Hepatocyte (in vitro differentiated cells): ENCODE measurements at regions not wholly inside any gene's neighbourhood (a gene's known extent, or its start where the extent isn't known, plus 50 kb on each side); places are given as distances from the start of the nearest gene placed in this dataset.

Experiments
- DNase-seq: peaks from one replicate; pipeline ENCODE4 v3.0.0-alpha.2; 2016; ENCODE audit warnings: low spot score
- H2AFZ ChIP-seq: fragments of 200-600 bp; sonication (generic); 2 replicates; pipeline ENCODE4 v1.6.0; 2016; ENCODE audit warnings: antibody characterized with exemption, mild to moderate bottlenecking
- H3K27ac ChIP-seq: fragments of 200-600 bp; sonication (generic); 2 replicates; pipeline ENCODE4 v1.5.1; 2016; ENCODE audit warnings: mild to moderate bottlenecking
- H3K27me3 ChIP-seq: fragments of 200-600 bp; sonication (generic); 2 replicates; pipeline ENCODE4 v1.6.1; 2016
- H3K36me3 ChIP-seq: fragments of 200-600 bp; sonication (generic); replicated peaks from 2 replicates; pipeline ENCODE4 v1.5.1; 2016; ENCODE audit warnings: low read depth; ENCODE audit not compliant: insufficient read depth
- H3K4me1 ChIP-seq: fragments of 200-600 bp; sonication (generic); 2 replicates; pipeline ENCODE4 v1.5.1; 2016; ENCODE audit warnings: mild to moderate bottlenecking, moderate library complexity; ENCODE audit not compliant: insufficient read depth
- H3K4me2 ChIP-seq: fragments of 200-600 bp; sonication (generic); 2 replicates; pipeline ENCODE4 v1.6.0; 2016
- H3K4me3 ChIP-seq: fragments of 200-600 bp; sonication (generic); 2 replicates; pipeline ENCODE4 v1.5.1; 2016; ENCODE audit warnings: mild to moderate bottlenecking
- H3K79me2 ChIP-seq: fragments of 200-600 bp; sonication (generic); 2 replicates; pipeline ENCODE4 v1.6.0; 2017; ENCODE audit warnings: mild to moderate bottlenecking
- H3K9me2 ChIP-seq: fragments of 200-600 bp; sonication (generic); replicated peaks from 2 replicates; pipeline ENCODE4 v1.6.0; 2017; ENCODE audit warnings: mild to moderate bottlenecking; ENCODE audit not compliant: insufficient read depth
- H3K9me3 ChIP-seq: fragments of 200-600 bp; sonication (generic); 2 replicates; pipeline ENCODE4 v1.5.1; 2016; ENCODE audit warnings: low read depth, mild to moderate bottlenecking
- H4K20me1 ChIP-seq: fragments of 200-600 bp; sonication (generic); 2 replicates; pipeline ENCODE4 v1.6.0; 2016; ENCODE audit warnings: mild to moderate bottlenecking; ENCODE audit not compliant: insufficient read depth, poor library complexity, severe bottlenecking
- EZH2 ChIP-seq: fragments of 200-600 bp; sonication (generic); IDR thresholded peaks from 2 replicates; pipeline ENCODE4 v1.6.1; 2016; ENCODE audit warnings: antibody characterized with exemption, mild to moderate bottlenecking, borderline replicate concordance
- EZH2phosphoT487 ChIP-seq: fragments of 200-600 bp; sonication (generic); IDR thresholded peaks from one replicate; pipeline ENCODE4 v1.6.1; 2018; ENCODE audit warnings: antibody characterized with exemption, mild to moderate bottlenecking, low read depth, moderate library complexity; ENCODE audit not compliant: unreplicated experiment, severe bottlenecking
- WGBS: methylation state at CpG from one replicate; pipeline ENCODE4 v1.1.6; 2016; ENCODE audit warnings: low lambda C conversion rate; ENCODE audit errors: missing lambda C conversion rate; 5-methylcytosine and 5-hydroxymethylcytosine counted together
- TF ChIP-seq, protein P1 (sequence below): fragments of 200-600 bp; sonication (generic); IDR thresholded peaks from 2 replicates; pipeline ENCODE4 v1.5.1; 2016; ENCODE audit warnings: antibody characterized with exemption, mild to moderate bottlenecking; ENCODE audit not compliant: poor library complexity

- no peaks in the 10 kb centered on the region for H3K27me3 ChIP-seq
- H3K4me1 ChIP-seq = no peaks in the 10 kb centered on the region
- TF ChIP-seq EZH2phosphoT487 = no peak
- TF ChIP-seq EZH2 = no peak
- TF ChIP-seq, protein P1, sequence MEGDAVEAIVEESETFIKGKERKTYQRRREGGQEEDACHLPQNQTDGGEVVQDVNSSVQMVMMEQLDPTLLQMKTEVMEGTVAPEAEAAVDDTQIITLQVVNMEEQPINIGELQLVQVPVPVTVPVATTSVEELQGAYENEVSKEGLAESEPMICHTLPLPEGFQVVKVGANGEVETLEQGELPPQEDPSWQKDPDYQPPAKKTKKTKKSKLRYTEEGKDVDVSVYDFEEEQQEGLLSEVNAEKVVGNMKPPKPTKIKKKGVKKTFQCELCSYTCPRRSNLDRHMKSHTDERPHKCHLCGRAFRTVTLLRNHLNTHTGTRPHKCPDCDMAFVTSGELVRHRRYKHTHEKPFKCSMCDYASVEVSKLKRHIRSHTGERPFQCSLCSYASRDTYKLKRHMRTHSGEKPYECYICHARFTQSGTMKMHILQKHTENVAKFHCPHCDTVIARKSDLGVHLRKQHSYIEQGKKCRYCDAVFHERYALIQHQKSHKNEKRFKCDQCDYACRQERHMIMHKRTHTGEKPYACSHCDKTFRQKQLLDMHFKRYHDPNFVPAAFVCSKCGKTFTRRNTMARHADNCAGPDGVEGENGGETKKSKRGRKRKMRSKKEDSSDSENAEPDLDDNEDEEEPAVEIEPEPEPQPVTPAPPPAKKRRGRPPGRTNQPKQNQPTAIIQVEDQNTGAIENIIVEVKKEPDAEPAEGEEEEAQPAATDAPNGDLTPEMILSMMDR = no peak
- 95% methylated on average over 1 of the region's 1 CpG for WGBS
- H3K9me3 ChIP-seq = no peaks in the 10 kb centered on the region
- DNase-seq = no peak
- no peaks in the 10 kb centered on the region for H3K9me2 ChIP-seq
- H3K4me3 ChIP-seq = no peak overlapping the region
- H2AFZ ChIP-seq = no peak overlapping the region
- H3K36me3 ChIP-seq = no peaks in the 10 kb centered on the region
- H3K27ac ChIP-seq = no peak overlapping the region
- no peaks in the 10 kb centered on the region for H3K79me2 ChIP-seq
- H4K20me1 ChIP-seq = no peaks in the 10 kb centered on the region
- H3K4me2 ChIP-seq = no peak overlapping the region
These were observed 64.0 kb upstream of the WDR1 start for GRCh38 chr4:10180603-10180926.

DNA sequence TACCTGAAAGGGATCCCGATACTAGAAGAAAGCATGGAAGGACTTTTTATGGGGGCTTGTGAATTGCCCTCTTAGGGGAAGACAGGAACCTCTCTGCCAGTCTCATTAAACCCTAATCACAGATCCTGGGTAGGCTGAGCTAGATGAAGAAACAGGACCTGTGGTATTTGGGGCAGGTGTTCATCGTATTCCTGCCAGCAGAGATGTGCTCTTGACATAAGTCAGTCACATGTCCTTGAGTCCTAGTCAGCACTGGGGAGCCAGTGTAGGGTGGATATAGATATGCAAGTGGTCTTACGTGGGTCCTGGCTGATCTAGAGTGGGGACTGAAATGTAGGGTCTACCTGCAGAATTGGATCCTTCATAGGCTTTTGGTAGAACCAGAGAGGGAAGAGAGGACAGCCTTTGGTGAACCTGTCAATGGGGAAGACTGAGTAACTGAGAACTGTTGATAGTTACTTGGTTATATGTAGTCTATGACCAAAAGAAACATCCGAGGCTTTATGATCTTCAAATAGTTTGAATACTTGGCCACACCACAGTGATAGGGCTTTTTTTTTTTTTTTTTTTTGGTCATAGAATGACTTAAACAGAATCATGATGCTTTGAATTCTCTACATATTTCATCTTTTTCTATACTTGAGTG is 63.5 kb upstream of the WDR1 start:
- no peaks in the 10 kb centered on the region for H3K79me2 ChIP-seq
- H3K27me3 ChIP-seq = no peaks in the 10 kb centered on the region
- H3K4me3 ChIP-seq = no peak overlapping the region
- H3K36me3 ChIP-seq = no peaks in the 10 kb centered on the region
- no peak overlapping the region for H3K4me2 ChIP-seq
- no peak overlapping the region for H2AFZ ChIP-seq
- no peaks in the 10 kb centered on the region for H3K9me2 ChIP-seq
- no peak for DNase-seq
- H4K20me1 ChIP-seq = no peaks in the 10 kb centered on the region
- H3K27ac ChIP-seq = no peak overlapping the region
- TF ChIP-seq EZH2 = no peak
- TF ChIP-seq EZH2phosphoT487 = no peak
- TF ChIP-seq, protein P1 = no peak
- WGBS = 74% methylated on average over 4 of the region's 4 CpGs
- no peaks in the 10 kb centered on the region for H3K4me1 ChIP-seq
- no peaks in the 10 kb centered on the region for H3K9me3 ChIP-seq

DNA sequence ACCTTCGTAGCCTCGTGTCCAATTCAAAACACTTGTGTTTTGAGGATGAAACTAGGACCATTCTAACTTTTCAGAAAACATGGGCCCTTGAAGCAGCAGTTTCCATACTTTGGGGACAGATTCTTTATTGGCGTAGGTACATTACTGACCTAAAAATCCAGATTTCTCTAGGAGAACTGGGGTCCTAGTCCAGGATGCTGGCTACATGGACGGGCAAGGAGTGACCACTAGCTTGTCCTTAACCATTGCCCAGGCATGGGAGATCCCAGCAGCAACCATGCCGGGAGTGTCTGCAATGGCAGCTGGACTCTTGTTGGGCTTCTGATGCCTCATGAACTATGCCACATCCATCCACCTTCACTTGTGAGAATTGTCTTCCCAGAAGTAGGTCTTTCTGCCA is 62.2 kb upstream of the WDR1 start:
- TF ChIP-seq EZH2 (no peak), EZH2phosphoT487 (no peak)
- TF ChIP-seq, protein P1 = no peak
- H4K20me1 ChIP-seq = no peaks in the 10 kb centered on the region
- H3K9me2 ChIP-seq = no peaks in the 10 kb centered on the region
- no peak overlapping the region for H3K27ac ChIP-seq
- no peak overlapping the region for H3K4me3 ChIP-seq
- H3K4me2 ChIP-seq = no peak overlapping the region
- no peaks in the 10 kb centered on the region for H3K9me3 ChIP-seq
- H3K36me3 ChIP-seq = no peaks in the 10 kb centered on the region
- no peak for DNase-seq
- no peaks in the 10 kb centered on the region for H3K27me3 ChIP-seq
- no peak overlapping the region for H2AFZ ChIP-seq
- H3K79me2 ChIP-seq = no peaks in the 10 kb centered on the region
- no peaks in the 10 kb centered on the region for H3K4me1 ChIP-seq
- WGBS = 85% methylated on average over 5 of the region's 5 CpGs

- no peak overlapping the region for H3K4me3 ChIP-seq
- no peaks in the 10 kb centered on the region for H4K20me1 ChIP-seq
- no peaks in the 10 kb centered on the region for H3K9me3 ChIP-seq
- H3K79me2 ChIP-seq = no peaks in the 10 kb centered on the region
- H3K27me3 ChIP-seq = no peaks in the 10 kb centered on the region
- H2AFZ ChIP-seq = no peak overlapping the region
- WGBS = 84% methylated on average over 7 of the region's 7 CpGs
- TF ChIP-seq EZH2phosphoT487 = no peak
- TF ChIP-seq EZH2 = no peak
- TF ChIP-seq, protein P1 = no peak
- peaks cover 12% of the 10 kb centered on the region for H3K4me1 ChIP-seq
- no peaks in the 10 kb centered on the region for H3K9me2 ChIP-seq
- no peak for DNase-seq
- H3K4me2 ChIP-seq = no peak overlapping the region
- no peaks in the 10 kb centered on the region for H3K36me3 ChIP-seq
- no peak overlapping the region for H3K27ac ChIP-seq
These were observed 59.0 kb upstream of the WDR1 start for GRCh38 chr4:10175626-10176025.
